Activated CD8-positive, alpha-beta T cell treated with anti-CD3 and anti-CD28 coated beads for 36 hours (primary cell): ENCODE measurements at regions not wholly inside any gene's neighbourhood (a gene's known extent, or its start where the extent isn't known, plus 50 kb on each side); places are given as distances from the start of the nearest gene placed in this dataset.

Experiments used
- ATAC-seq: fragments of 200-7000 bp; cut with Tn5 transposase; one replicate; pipeline ENCODE4 v1.10.0; 2021; ENCODE audit warnings: mild to moderate bottlenecking, moderate library complexity
- CTCF ChIA-PET: fragments of 350-600 bp; sonication (Branson Sonifier 250); formaldehyde crosslinking; loops from one replicate; lab custom pipeline; 2021; ENCODE audit warnings: antibody characterized with exemption; lab: Charles Lee
- POLR2A ChIA-PET: fragments of 350-600 bp; sonication (Branson Sonifier 250); formaldehyde crosslinking; loops from one replicate; lab custom pipeline; 2021; ENCODE audit warnings: antibody characterized with exemption; lab: Charles Lee
- DNase-seq: peaks from one replicate; pipeline ENCODE4 v3.0.0-alpha.2; 2020
- H3K27ac Mint-ChIP-seq: one replicate; pipeline ENCODE4 v1.8.0; 2021; ENCODE audit warnings: mild to moderate bottlenecking, mixed read lengths
- H3K27me3 Mint-ChIP-seq: one replicate; pipeline ENCODE4 v1.8.0; 2021; ENCODE audit warnings: mixed read lengths
- H3K36me3 Mint-ChIP-seq: one replicate; pipeline ENCODE4 v1.8.0; 2021; ENCODE audit warnings: low read depth, mixed read lengths
- H3K4me1 Mint-ChIP-seq: one replicate; pipeline ENCODE4 v1.8.0; 2021; ENCODE audit warnings: low read depth, mixed read lengths
- H3K4me3 Mint-ChIP-seq: one replicate; pipeline ENCODE4 v1.8.0; 2021; ENCODE audit warnings: mild to moderate bottlenecking, moderate library complexity, mixed read lengths
- H3K9me3 Mint-ChIP-seq: one replicate; pipeline ENCODE4 v1.8.0; 2021; ENCODE audit warnings: mixed read lengths
- CTCF ChIP-seq: fragments of 200-600 bp; IDR thresholded peaks from one replicate; pipeline ENCODE4 v1.8.0; 2022; ENCODE audit warnings: antibody characterized with exemption, mild to moderate bottlenecking
- intact Hi-C: fragments of 100-400 bp; cut with micrococcal nuclease; formaldehyde crosslinking; loops from one replicate; pipeline ENCODE4 v1.10.0; 2022

GRCh38 chr21:28745131-28746016 lies 247.3 kb downstream of the LTN1 start:
- Mint-ChIP-seq H3K27me3 (no peaks in the 10 kb centered on the region), H3K36me3 (no peaks in the 10 kb centered on the region), H3K4me3 (no peak overlapping the region), H3K27ac (no peak overlapping the region), H3K4me1 (no peaks in the 10 kb centered on the region), H3K9me3 (no peaks in the 10 kb centered on the region)
- CTCF ChIA-PET, result interaction anchor here (0.6 to 7.5 kb wide), 113 partner anchors 9 to 1976 kb away, joined by 3 to 165 read pairs (median 4); partner anchors contain the start of gene ADAMTS1
- POLR2A ChIA-PET, result interaction anchor here (1.1 kb wide), 1 partner anchor 14 kb away, joined by 3 read pairs; no protein-coding TSS in a partner anchor
- peak; percentile 75 for TF ChIP-seq CTCF
- peak; percentile 84 for ATAC-seq
- DNase-seq, result peak; percentile 78
- intact Hi-C loops, result loop anchor here (1.0 to 5.0 kb wide), 2 partner anchors 228 to 1898 kb away; partner anchors contain the start of gene ADAMTS1

- POLR2A ChIA-PET, result no interaction called here
- H3K27me3 Mint-ChIP-seq, result no peaks in the 10 kb centered on the region
- H3K4me3 Mint-ChIP-seq, result no peak overlapping the region
- CTCF ChIA-PET, result interaction anchor here (1.9 to 7.5 kb wide), 3 partner anchors 13 to 228 kb away, joined by 6 to 165 read pairs (median 39); no protein-coding TSS in a partner anchor
- no peak for ATAC-seq
- no peaks in the 10 kb centered on the region for H3K36me3 Mint-ChIP-seq
- no peak for TF ChIP-seq CTCF
- DNase-seq, result no peak
- H3K4me1 Mint-ChIP-seq, result peaks cover 4% of the 10 kb centered on the region
- intact Hi-C loops, result no loop called here
- H3K27ac Mint-ChIP-seq, result no peak overlapping the region
- no peaks in the 10 kb centered on the region for H3K9me3 Mint-ChIP-seq
Observed at GRCh38 chr21:28743723-28744122, 249.0 kb downstream of the LTN1 start.

- peaks cover 4% of the 10 kb centered on the region for H3K4me1 Mint-ChIP-seq
- H3K27me3 Mint-ChIP-seq, result no peaks in the 10 kb centered on the region
- no peak overlapping the region for H3K4me3 Mint-ChIP-seq
- POLR2A ChIA-PET, result no interaction called here
- ATAC-seq (no peak), DNase-seq (no peak)
- CTCF ChIA-PET, result interaction anchor here (7.5 kb wide), 1 partner anchor 227 kb away, joined by 165 read pairs; no protein-coding TSS in a partner anchor
- no peaks in the 10 kb centered on the region for H3K9me3 Mint-ChIP-seq
- no peak overlapping the region for H3K27ac Mint-ChIP-seq
- no peak for TF ChIP-seq CTCF
- no peaks in the 10 kb centered on the region for H3K36me3 Mint-ChIP-seq
- intact Hi-C loops, result no loop called here
Observed at GRCh38 chr21:28742527-28742926, 250.2 kb downstream of the LTN1 start.

- no peak overlapping the region for H3K27ac Mint-ChIP-seq
- CTCF ChIA-PET, result interaction anchor here (1.2 to 7.5 kb wide), 3 partner anchors 9 to 225 kb away, joined by 3 to 165 read pairs (median 3); no protein-coding TSS in a partner anchor
- intact Hi-C loops, result no loop called here
Observed at GRCh38 chr21:28740125-28740524, 252.6 kb downstream of the LTN1 start.

More at GRCh38 chr21:28740125-28740524, 252.6 kb downstream of the LTN1 start:
- peaks cover 4% of the 10 kb centered on the region for H3K4me1 Mint-ChIP-seq
- H3K27me3 Mint-ChIP-seq, result no peaks in the 10 kb centered on the region
- no peaks in the 10 kb centered on the region for H3K9me3 Mint-ChIP-seq
- TF ChIP-seq CTCF, result no peak
- DNase-seq, result no peak
- POLR2A ChIA-PET, result no interaction called here
- H3K4me3 Mint-ChIP-seq, result no peak overlapping the region
- no peak for ATAC-seq
- no peaks in the 10 kb centered on the region for H3K36me3 Mint-ChIP-seq
